ENCODE measurements at regions not wholly inside any gene's neighbourhood (a gene's known extent, or its start where the extent isn't known, plus 50 kb on each side); places are given as distances from the start of the nearest gene placed in this dataset.

- FAIRE-seq (no peak), DNase-seq (ENCODE audit: insufficient read length, low spot score) (no peak)
Observed at GRCh38 chr1:199301472-199302217, 662.8 kb downstream of the PTPRC start.

- FAIRE-seq (no peak), DNase-seq (ENCODE audit: insufficient read length, low spot score) (no peak)
Observed at GRCh38 chr1:199302554-199302953, 663.7 kb downstream of the PTPRC start.

GRCh38 chr1:199303035-199303434 lies 664.2 kb downstream of the PTPRC start:
- DNase-seq (ENCODE audit: insufficient read length, low spot score) (no peak), FAIRE-seq (no peak)

- DNase-seq (ENCODE audit: insufficient read length, low spot score) (no peak), FAIRE-seq (no peak)
Observed at GRCh38 chr1:199305053-199305452, 666.2 kb downstream of the PTPRC start.

GRCh38 chr1:199307496-199308264 lies 668.8 kb downstream of the PTPRC start:
- DNase-seq (ENCODE audit: insufficient read length, low spot score), result no peak

GRCh38 chr1:199308349-199308846 lies 669.6 kb downstream of the PTPRC start:
- FAIRE-seq (no peak), DNase-seq (ENCODE audit: insufficient read length, low spot score) (no peak)

More at GRCh38 chr1:199307496-199308264, 668.8 kb downstream of the PTPRC start:
- FAIRE-seq, result no peak

- FAIRE-seq, result no peak
- DNase-seq (ENCODE audit: insufficient read length, low spot score), result no peak
Observed at GRCh38 chr1:199310708-199311107, 671.9 kb downstream of the PTPRC start.

- FAIRE-seq, result no peak
- DNase-seq (ENCODE audit: insufficient read length, low spot score), result no peak
Observed at GRCh38 chr1:199311478-199312262, 672.8 kb downstream of the PTPRC start.

GRCh38 chr1:199312626-199313025 lies 673.8 kb downstream of the PTPRC start:
- no peak for FAIRE-seq

GRCh38 chr1:199313444-199313843 lies 674.6 kb downstream of the PTPRC start:
- DNase-seq (ENCODE audit: insufficient read length, low spot score) (no peak), FAIRE-seq (no peak)

More at GRCh38 chr1:199312626-199313025, 673.8 kb downstream of the PTPRC start:
- no peak for DNase-seq (ENCODE audit: insufficient read length, low spot score)

- no peak for DNase-seq (ENCODE audit: insufficient read length, low spot score)
- FAIRE-seq, result no peak
Observed at GRCh38 chr1:199319341-199319740, 680.5 kb downstream of the PTPRC start.

- DNase-seq (ENCODE audit: insufficient read length, low spot score) (no peak), FAIRE-seq (no peak)
Observed at GRCh38 chr1:199322278-199322677, 683.4 kb downstream of the PTPRC start.

GRCh38 chr1:199333180-199333579 lies 694.3 kb upstream of the NR5A2 start:
- no peak for DNase-seq (ENCODE audit: insufficient read length, low spot score)
- FAIRE-seq, result no peak

- FAIRE-seq (no peak), DNase-seq (ENCODE audit: insufficient read length, low spot score) (no peak)
Observed at GRCh38 chr1:199335496-199335895, 692.0 kb upstream of the NR5A2 start.

- DNase-seq (ENCODE audit: insufficient read length, low spot score), result no peak
- FAIRE-seq, result no peak
Observed at GRCh38 chr1:199336745-199337640, 690.5 kb upstream of the NR5A2 start.

- DNase-seq (ENCODE audit: insufficient read length, low spot score) (no peak), FAIRE-seq (no peak)
Observed at GRCh38 chr1:199338760-199339159, 688.8 kb upstream of the NR5A2 start.

GRCh38 chr1:199352351-199352750 lies 675.2 kb upstream of the NR5A2 start:
- FAIRE-seq (no peak), DNase-seq (ENCODE audit: insufficient read length, low spot score) (no peak)

- FAIRE-seq (no peak), DNase-seq (ENCODE audit: insufficient read length, low spot score) (no peak)
Observed at GRCh38 chr1:199353906-199354305, 673.6 kb upstream of the NR5A2 start.

- no peak for DNase-seq (ENCODE audit: insufficient read length, low spot score)
- FAIRE-seq, result no peak
Observed at GRCh38 chr1:199356561-199356960, 670.9 kb upstream of the NR5A2 start.

GRCh38 chr1:199357599-199357998 lies 669.9 kb upstream of the NR5A2 start:
- FAIRE-seq, result no peak

More at GRCh38 chr1:199357599-199357998, 669.9 kb upstream of the NR5A2 start:
- no peak for DNase-seq (ENCODE audit: insufficient read length, low spot score)

Measured in GM19239 (cell line).